HL-60 (cell line): ENCODE measurements at regions not wholly inside any gene's neighbourhood (a gene's known extent, or its start where the extent isn't known, plus 50 kb on each side); places are given as distances from the start of the nearest gene placed in this dataset.

Experiments used
- SPI1 ChIP-seq: IDR thresholded peaks from 2 replicates; pipeline ENCODE4 v1.6.1; 2012; ENCODE audit warnings: low read depth, mild to moderate bottlenecking, borderline replicate concordance
- TF ChIP-seq, protein P1 (sequence below): IDR thresholded peaks from one replicate; pipeline ENCODE4 v1.5.1; 2011; ENCODE audit warnings: low read length, control low read depth, inconsistent platforms; ENCODE audit not compliant: insufficient read depth

DNA sequence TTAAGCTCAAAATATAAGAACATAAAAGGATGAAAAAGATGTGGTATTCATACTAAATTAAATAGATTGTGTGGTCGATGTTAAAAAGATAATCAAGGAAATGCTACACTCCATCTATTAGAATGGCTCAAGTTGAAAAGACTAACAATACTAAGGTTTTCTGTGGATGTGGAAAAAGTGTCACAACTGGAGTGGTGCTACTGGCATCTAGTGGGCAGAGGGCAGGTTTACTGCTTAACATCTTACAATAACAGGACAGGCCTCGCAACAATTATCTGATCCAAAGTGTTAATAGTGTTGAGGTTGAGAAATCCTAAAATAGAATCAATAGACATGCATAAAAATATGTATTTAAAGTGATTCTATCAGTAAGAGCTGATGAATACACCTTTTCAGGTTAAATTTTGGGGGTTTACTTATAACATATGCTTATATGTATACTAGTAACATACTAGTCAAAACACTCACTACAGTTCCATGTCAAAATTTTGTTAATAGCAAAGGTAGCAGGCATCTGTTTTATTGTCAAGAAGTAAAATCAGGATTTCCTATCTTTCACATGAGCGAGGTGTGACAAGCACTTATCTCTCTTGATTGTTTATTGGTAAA is 91.5 kb upstream of the TMEFF2 start:
- TF ChIP-seq, protein P1, sequence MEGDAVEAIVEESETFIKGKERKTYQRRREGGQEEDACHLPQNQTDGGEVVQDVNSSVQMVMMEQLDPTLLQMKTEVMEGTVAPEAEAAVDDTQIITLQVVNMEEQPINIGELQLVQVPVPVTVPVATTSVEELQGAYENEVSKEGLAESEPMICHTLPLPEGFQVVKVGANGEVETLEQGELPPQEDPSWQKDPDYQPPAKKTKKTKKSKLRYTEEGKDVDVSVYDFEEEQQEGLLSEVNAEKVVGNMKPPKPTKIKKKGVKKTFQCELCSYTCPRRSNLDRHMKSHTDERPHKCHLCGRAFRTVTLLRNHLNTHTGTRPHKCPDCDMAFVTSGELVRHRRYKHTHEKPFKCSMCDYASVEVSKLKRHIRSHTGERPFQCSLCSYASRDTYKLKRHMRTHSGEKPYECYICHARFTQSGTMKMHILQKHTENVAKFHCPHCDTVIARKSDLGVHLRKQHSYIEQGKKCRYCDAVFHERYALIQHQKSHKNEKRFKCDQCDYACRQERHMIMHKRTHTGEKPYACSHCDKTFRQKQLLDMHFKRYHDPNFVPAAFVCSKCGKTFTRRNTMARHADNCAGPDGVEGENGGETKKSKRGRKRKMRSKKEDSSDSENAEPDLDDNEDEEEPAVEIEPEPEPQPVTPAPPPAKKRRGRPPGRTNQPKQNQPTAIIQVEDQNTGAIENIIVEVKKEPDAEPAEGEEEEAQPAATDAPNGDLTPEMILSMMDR: no peak
- no peak for TF ChIP-seq SPI1
